GM19328 (cell line): ENCODE measurements at regions not wholly inside any gene's neighbourhood (a gene's known extent, or its start where the extent isn't known, plus 50 kb on each side); places are given as distances from the start of the nearest gene placed in this dataset.

Experiments
- ATAC-seq: cut with Tn5 transposase; IDR thresholded peaks from one replicate; pipeline ENCODE4 v1.9.1; 2021; ENCODE audit warnings: mild to moderate bottlenecking, moderate library complexity; ENCODE audit not compliant: unreplicated experiment

DNA sequence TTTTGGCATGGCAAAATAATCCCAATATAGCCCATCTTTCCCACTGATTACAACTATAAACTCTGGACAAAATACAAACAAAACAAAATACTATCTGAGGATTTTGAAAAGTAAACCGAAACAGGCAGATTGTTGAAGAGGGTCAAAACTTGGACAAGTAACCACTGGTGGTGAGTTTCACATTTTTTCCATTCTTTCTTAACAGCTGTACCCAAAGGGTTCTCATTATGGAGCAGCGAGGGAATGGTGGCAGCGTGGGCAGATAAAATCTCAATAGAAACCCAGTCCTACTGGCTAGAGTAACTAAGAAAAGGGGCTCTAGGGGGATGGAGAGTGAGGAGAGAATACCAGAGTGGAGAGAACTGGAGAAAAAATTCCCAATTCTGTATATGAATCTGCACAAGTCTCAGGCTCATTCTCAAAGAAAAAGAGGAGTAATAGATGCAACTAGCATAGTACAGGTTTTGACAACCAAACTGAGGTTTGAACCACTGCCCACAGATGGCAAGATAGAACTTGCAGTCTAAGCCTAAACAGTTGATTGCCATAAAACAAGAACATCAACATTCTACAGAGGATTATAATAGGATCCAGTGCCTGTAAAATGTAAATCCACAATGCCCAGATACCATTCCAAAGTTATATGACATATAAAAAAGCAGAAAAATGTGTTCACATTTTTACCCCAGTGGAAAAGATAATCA, 284.5 kb downstream of the KCNRG start:
- ATAC-seq: no peak

DNA sequence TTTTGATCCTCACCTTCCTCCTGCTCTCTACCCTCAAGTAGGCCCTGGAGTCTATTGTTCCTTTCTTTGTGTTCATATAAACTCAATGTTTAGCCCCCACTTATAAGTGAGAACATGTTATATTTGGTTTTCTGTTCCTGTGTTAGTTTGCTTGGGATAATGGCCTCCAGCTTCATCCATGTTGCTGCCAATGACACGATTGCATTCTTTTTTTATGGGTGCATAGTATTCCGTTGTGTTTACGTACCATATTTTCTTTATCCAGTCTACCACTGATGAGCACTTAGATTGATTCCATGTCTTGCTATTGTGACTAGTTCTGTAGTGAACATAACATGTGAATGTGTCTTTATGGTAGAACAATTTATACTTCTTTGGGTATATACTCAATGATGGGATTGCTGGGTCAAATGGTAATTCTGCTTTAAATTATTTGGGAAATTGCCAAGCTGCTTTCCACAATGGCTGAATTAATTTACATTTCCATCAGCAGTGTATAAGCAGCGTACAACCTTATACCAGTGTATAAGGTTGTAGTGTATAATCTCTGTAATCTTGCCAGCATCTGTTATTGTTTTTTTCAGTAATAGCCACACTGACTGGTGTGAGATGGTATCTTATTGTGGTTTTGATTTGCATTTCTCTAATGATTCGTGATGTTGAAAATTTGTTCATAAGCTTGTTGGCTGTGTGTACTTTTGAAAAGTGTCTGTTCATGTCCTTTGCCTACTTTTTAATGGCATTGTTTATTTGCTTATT, 288.9 kb downstream of the KCNRG start:
- ATAC-seq: no peak

DNA sequence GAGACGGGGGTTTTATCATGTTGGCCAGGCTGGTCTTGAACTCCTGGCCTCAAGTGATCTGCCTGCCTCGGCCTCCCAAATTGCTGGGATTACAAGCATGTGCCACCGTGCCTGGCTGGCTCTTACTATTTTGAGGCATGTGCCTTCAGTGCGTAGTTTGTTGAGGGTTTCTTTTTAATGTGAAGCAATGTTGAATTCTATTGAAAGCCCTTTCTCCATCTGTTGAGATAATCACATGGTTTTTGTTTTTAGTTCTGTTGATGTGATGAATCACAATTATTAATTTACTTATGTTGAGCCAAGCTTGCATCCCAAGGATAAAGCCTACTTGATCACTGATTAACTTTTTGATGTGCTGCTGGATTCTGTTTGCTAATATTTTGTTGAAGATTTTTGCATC, 290.9 kb downstream of the KCNRG start:
- ATAC-seq: no peak

DNA sequence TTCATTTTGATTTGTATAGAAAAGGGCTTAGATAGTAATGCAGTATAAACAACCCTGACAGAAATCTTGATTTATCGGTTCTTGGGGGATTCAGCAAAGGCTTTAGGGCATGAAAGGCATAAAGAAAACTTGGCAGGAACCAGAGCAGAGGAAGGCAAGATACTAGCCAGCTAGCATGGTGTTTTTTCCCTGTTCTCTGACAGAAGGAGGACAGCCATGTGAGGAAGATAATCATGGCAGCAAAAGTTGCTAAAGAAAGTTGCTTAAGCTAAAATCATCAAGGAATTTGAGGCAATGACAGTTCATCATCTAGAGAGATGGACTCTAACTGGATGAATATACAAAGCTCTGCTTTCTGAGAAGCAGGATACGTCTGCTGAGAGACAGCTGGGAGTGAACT, 294.1 kb downstream of the KCNRG start:
- no peak for ATAC-seq

DNA sequence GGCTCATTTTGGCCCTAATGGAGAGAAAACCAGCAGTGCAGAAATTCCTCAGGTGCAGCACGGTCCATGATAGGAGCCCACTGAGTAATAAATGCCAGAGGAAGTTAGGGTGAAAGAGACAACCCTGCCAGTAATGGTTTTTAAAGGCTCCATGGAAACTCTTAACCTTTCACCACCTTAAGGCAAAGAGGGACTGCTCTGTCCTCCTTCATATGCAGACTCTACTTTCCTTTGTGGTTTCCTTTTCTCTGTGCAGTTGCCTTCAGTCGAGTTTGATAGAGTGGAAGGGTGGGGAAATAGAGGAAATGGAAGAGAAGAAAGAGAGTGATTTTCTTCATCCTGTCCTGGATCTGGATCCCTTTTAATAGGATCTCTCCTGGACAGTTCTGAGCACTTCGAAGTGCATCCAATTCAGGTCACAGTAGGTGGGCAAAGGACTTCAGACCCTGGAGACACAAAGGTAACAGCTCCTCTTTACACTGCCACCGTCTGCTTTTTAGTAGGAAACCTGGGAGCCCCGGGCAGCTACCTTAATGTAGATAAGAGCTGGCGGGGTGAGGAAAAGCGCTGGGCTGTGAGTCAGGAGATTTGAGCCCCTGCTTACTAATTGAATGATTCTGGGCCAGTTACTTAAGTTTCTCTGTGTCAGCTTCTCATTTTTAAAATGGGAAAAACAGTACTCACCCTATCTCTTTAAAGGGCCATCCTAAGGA, 294.8 kb downstream of the KCNRG start:
- ATAC-seq: no peak

DNA sequence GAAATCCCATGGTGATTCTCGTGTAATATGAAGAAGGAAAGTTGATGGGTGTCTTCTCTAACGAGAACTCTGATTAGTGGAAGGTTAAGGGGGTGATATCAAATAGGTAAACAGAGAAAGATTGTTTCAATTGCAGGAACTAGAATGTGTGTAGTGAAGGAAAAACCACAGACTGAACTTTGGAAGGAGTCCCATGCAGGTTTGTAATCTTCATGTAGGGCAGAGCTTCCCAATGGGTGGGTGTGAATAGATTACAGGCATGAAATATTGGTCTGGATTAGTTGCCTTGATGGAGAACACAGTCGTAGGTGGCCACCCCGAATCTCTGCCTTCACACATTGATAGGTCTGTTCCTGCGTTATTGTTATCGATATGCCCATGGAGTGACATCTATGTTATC, 295.5 kb downstream of the KCNRG start:
- no peak for ATAC-seq

DNA sequence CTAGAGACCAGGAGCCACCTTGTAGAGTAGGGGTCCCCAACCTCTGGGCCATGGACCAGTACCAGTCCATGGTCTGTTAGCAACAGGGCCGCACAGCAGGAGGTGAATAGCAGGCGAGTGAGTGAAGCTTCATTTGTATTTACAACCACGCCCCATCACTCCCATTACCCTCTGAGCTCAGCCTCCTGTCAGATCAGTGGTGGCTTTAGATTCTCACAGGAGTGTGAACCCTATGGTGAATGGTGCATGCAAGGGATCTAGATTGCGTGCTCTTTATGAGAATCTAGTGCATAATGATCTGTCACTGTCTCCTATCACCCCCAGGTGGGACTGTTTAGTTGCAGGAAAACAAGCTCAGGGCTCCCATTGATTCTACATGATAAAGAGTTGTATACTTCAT, 303.6 kb downstream of the KCNRG start:
- no peak for ATAC-seq

DNA sequence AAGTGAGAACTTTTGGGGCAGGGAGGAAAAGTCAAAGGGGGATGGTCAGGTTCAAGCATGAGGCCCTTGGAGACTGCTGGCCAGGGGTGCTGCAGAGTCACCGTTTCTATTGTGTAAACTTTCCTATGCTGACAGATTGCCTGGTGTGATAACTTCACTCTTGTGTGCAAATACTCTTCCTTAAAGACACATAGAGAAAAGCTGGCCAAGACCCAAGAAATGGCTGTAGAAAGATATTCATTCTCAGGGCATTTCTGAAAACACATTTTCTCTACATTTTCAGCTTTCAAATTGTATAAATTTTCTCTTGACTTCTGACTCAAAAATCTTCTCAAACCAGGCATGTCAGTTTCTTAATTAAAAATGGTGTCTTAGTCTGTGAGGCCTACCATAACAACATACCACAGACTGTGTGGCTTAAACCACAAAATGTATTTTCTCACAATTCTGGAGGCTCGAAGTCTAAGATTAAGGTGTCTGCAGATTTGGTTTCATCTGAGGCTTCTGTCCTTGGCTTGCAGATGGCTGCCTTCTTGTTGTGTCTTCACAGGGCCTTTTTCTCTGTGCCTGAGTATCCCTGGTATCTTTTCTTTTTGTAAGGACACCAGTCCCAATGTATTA, 304.5 kb downstream of the KCNRG start:
- ATAC-seq: no peak

DNA sequence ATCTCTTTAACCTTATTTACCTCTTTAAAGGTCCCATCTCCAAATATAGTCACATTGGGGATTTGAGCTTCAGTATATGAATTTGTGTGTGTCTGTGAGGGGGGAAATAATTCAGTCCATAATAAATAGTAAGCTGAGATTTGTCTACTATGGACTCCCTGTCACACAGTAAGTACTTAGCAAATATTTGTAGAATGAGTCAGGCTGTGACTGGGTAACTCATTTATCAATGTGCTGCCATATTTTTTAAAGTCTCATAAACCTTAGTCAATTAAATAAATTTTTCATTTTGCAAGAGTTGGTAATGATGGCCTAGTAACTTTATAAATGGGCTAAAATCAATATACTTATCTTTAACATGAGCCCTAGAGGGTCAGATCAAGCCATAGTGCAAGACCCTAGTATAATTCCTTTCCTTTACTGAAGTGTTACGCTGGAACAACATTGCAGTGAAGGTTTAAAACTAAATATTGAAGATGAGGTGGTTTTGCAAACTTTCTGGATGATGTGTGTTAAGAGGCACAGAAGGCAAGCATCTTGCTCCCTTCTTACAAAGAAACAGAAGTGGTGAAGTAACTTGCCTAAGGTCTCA, 305.1 kb downstream of the KCNRG start:
- no peak for ATAC-seq

DNA sequence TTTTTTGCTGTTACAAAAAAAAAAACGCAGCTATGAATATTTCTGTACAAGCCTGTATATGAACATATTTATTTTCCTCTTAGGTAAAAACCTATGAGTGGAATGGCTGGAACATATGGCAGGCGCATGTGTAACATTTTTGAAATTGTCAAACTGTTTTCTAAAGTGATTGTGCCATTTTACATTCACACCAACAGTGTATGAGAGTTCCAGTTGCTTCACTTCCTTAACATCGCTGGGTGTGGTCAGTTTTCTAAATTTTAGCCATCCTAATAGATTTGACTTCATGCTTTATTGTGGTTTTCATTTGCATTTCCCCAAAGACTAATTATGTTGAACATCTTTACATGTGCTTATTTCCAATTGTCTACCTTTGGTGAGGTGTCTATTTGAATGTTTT, 306.8 kb downstream of the KCNRG start:
- ATAC-seq: no peak

DNA sequence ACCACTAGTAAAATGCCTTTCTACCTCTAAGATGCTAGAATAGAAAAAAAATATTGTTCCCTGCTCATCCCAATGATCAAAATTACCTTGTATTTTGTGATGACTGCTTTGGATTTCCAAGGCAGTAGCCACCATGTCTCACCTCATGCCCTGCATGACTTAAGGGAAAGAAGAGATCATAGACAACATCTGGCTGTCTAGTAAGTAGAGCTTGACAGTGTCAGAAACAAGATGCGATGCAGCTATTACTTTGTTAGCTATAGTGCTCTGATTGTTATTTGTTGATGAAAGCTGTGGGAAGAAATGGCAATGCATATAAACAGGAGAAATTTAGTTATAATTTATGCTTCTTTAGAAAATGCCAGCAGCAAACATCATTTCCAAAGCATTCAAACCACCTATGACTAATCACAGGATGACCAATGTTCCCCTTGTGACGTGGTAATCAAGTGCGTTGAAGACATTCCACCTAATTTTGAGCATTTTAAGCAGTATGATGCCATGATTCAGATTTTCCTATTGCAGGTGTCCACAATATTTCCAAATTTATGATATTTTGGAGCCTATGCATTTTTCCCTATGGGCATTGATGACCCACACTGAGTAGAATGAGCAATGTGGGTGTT, 308.3 kb downstream of the KCNRG start:
- no peak for ATAC-seq

DNA sequence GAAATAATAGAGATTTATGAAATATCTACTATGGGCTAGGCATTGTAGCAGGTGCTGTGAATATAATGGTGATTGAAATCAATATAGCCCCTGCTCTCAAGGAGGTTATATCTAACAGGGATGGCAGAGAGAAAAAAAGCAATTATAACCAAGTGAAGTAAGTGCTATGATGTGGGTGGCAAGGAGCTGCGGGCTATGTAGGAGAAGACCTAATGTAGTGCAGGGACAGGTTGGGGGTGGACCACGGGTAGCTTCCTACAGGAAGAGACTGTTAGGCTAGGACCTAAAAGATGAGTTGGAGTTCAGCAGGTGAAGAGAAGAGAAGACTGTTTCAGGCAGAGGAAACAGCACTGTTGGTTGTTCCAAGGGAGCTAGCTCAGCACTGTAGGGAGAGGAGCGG, 311.0 kb downstream of the KCNRG start:
- no peak for ATAC-seq

DNA sequence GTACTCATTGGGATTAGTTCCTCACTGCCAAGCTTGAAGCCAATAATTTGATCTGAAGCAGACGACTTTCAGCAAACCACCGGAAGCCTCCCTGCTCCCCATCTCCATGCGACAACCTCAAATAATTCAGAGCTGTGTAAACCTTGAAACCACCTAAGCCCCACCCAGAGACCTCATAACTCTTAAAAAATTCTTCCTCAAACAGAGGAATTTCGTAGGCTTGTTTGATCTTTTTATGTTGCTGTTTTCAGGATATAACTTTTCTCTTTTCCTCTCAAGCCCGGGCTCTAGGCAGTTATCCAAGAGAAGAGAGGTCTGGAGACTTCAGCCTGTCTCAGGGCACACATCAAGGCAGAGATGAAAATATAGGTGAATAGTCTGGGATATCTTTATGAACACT, 311.6 kb downstream of the KCNRG start:
- ATAC-seq: no peak

DNA sequence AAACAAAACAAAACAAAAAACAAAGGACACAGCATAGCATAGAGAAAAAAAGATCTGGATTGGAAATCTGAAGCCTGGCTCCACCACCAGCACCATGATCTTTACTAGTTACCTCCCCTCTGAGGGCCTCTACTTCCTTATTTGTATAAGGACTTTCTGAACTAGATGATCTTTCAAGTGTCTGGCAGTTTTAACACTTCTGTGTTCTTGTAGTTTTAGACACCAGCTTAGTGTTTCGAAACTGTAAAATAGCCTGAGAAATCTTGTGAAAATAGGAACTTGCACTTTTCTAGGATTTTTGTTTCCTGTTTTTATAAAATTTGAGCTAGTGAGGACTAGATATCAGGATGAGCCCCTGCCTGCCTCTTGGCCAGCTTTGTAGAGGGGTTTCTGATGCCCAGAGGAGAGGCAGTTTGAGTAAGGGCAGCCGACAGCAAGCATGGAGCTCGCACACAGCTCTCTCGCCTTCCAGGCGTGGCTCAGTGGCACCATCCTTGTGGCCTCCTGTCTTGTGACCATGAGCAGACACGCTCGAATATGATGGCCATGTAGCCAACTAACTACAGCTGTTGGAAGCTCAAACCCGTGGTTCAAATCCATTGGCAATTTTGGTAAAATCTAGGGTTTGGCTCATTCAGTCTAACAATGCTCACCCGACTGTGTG, 319.0 kb downstream of the KCNRG start:
- no peak for ATAC-seq

DNA sequence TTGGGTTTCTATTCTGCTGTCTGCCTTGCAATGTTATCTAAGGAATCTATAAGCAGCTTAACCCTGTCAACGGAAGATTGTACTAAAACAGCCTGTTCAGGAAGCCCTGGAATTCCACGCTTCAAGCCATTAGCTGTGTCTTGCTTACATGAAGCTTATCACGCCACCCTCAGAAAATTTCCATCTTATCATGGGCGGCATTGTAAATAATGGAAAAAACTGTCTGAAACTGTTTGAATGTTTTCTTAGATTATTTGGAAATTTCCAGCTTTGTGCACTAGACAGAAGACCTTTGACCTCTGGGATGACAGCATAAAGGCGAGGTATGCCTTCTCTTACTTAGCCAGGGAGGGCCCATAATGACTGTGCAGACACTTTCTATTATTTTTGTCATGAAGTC, 319.7 kb downstream of the KCNRG start:
- no peak for ATAC-seq

DNA sequence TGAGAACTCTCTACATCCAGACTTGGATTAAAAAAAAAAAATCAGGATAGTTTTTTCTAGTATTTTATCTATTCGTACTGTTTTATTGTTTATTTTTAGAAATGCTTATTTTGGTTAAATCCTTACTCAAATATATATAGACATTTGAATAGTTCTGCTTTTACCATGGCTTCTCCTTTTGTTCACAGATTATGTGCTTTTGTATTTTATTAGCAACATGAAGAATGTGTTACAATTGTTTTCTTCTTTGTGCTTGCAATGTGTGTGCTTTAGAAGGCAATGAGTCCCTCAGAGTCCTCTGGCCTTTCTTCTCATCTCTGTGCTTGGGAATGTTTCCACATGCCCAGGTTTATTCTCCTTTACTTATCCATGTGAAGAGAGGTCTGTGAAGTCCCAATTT, 324.0 kb downstream of the KCNRG start:
- no peak for ATAC-seq

DNA sequence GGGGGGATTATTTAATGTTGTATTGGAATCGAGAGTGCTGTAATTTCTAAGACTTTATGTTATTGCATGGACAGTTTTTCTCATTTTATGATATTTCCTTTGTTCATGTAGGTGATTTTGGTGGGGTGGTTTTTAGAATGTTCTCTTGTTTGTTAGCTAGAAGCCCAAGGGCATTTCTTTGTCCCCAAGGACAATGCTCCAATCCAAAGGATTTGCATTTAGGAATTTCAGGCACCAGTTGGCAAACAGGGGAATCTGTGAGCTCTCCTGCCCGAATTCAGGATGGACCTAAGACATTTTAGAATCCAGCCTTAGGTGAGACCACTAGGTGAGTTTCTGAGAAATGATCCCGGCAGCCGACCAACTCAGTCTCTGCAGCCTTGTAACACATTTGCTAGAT, 324.9 kb downstream of the KCNRG start:
- no peak for ATAC-seq

DNA sequence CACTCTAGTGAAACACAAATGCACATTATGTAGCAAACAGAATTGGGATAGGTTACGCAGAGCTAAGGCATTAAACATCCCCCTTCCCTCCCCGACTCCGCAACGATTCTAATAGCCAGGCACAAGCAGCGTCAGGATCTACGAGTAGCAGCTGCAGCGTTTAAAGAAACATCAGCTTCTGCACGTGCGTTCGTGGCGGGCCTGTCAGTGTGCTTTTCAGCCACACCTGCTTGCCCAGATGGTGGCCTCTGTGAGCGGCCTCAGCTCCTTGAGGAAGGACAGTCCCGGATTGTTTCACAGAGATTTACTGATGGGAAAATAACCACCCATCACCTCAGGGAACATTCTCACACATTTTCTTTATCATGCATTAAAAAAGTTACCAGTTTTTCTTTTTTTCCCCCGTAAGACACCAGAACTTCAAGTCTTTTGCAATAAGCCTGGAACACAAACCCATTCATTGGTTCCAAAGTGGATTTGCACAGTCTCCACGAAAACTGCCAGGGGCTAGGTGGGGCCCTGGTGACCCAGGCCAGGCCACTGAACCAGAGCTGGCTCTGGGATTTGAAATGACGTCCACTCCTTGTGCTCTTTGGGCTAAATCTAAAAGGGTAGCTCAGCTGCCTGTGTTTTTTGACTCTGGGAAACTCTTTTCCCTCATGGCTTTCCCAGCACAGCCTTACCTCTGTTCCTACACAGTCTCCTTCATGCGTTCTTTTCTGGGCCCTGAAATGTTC, 325.5 kb downstream of the KCNRG start:
- no peak for ATAC-seq

DNA sequence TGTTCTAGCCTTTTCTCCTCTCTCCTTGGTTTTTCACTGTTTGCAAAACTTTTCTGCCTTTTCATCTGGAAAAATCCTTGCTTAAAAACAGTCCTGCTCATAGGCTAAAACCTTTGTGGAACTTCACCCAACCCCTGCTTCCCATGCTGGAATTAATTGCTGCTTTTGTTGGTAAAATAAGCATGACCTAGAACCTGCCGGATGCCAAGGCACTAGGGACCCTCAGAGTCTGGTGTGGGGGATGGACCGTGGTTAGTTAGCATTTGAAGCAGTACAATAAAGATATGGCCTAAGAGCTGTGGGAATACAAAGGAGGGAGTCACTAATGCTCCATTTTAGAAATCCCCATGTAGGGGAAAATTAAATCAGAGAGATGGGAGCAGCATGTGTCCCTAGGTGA, 326.3 kb downstream of the KCNRG start:
- no peak for ATAC-seq

DNA sequence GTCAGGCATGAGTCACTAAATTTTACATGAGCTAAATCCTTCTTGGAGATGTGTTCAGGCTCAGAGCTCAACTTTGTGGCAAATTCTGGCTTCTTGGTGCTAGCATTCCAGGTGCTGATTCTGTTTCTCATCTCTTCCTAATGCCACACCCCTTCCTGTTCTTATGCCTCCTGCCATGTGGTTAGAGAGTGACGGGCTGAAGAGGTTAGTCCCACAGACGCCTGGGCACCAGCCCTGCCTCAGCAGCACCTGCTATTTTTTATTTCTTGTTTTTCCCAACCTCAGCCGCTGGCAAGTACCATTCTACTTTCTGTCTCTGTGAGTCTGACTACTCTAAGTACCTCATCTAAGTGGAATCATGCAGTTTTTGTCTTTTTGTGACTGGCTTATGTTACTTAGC, 329.5 kb downstream of the KCNRG start:
- ATAC-seq: no peak
